NT2/D1 (cell line): ENCODE measurements at regions not wholly inside any gene's neighbourhood (a gene's known extent, or its start where the extent isn't known, plus 50 kb on each side); places are given as distances from the start of the nearest gene placed in this dataset.

Experiments used
- DNase-seq: peaks from one replicate; pipeline ENCODE4 v3.0.0-alpha.2; 2011; ENCODE audit warnings: low read depth, low spot score
- H3K27me3 ChIP-seq: 2 replicates; pipeline ENCODE4 v1.6.0; 2011; ENCODE audit warnings: mild to moderate bottlenecking; ENCODE audit not compliant: insufficient read length, insufficient read depth
- H3K36me3 ChIP-seq: 2 replicates; pipeline ENCODE4 v1.6.1; 2011; ENCODE audit warnings: mild to moderate bottlenecking, low read length, mixed read lengths; ENCODE audit not compliant: insufficient read depth, insufficient read length
- H3K4me1 ChIP-seq: 2 replicates; pipeline ENCODE4 v1.5.1; 2011; ENCODE audit not compliant: insufficient read depth, insufficient read length
- H3K4me3 ChIP-seq: 2 replicates; pipeline ENCODE4 v1.5.1; 2011; ENCODE audit warnings: low read depth; ENCODE audit not compliant: insufficient read length
- H3K9ac ChIP-seq: 2 replicates; pipeline ENCODE4 v1.6.0; 2011; ENCODE audit warnings: low read depth; ENCODE audit not compliant: insufficient read length
- H3K9me3 ChIP-seq: 2 replicates; pipeline ENCODE4 v1.5.1; 2011; ENCODE audit warnings: mild to moderate bottlenecking, low read length; ENCODE audit not compliant: insufficient read depth
- SUZ12 ChIP-seq: IDR thresholded peaks from 2 replicates; pipeline ENCODE4 v1.6.1; 2011; ENCODE audit not compliant: insufficient read length, insufficient read depth; ENCODE audit errors: extremely low read depth
- YY1 ChIP-seq: IDR thresholded peaks from 2 replicates; pipeline ENCODE4 v1.6.1; 2011; ENCODE audit not compliant: insufficient read length, insufficient read depth
- ZNF274 ChIP-seq: IDR thresholded peaks from 2 replicates; pipeline ENCODE4 v1.6.1; 2011; ENCODE audit warnings: mild to moderate bottlenecking, low read depth, low read length

DNA sequence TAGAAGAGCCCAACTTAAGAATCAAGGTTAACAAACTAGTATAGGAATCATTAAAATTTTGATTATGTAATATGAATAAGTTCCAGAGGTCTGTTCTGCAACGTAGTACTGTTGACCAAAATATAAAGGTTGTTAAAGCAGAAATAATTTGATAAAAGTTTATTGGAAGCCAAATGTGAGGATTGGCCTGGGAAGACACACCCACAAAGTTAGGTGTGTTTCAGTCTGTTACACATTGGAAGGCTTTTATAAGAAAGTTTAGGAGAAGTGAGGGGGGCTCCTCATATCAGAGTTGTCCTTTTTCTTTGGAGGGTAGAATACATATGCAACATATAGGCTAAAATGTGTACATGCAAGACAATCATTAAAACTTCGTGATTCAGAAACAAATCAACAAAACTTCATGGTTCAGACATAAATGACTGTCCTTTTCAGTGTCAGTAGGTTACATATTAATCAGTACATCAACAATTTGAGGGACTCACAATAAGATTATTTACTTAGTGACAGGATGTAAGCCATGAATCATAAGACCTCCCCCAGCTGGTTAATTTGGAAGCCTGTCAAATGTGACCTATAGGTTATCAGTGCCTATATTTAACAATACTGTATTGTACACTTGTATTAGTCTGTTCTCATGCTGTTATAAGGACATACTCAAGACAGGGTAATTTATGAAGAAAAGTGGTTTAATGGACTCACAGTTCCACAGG is 245.0 kb upstream of the B3GALT2 start:
- H3K36me3 ChIP-seq: no peaks in the 10 kb centered on the region
- H3K27me3 ChIP-seq: no peaks in the 10 kb centered on the region
- DNase-seq: no peak
- H3K4me3 ChIP-seq: no peak overlapping the region
- peaks cover 36% of the 10 kb centered on the region for H3K9me3 ChIP-seq
- no peak for TF ChIP-seq SUZ12
- no peak overlapping the region for H3K9ac ChIP-seq
- no peaks in the 10 kb centered on the region for H3K4me1 ChIP-seq

DNA sequence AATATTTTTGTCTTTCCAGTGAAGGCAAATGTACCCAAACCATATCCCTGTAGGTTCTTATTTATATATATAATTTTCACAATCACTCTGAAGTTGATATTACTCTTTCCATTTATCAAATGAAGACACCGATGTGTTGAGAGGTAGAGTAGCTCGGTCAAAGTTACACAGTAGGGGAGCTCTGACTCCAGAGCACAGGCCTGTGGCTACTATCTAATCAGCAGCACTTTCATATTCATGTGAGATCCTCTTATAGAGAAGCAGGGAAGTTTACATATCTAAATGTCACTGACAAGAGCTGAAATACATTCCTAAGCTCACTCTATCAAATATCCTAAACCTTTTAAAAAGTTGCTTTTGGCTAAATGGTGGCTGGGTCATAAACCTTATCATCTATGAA is 241.1 kb upstream of the B3GALT2 start:
- DNase-seq: no peak
- no peak overlapping the region for H3K4me3 ChIP-seq
- H3K4me1 ChIP-seq: no peaks in the 10 kb centered on the region
- no peak overlapping the region for H3K9ac ChIP-seq
- TF ChIP-seq SUZ12 (no peak), ZNF274 (no peak), YY1 (no peak)
- no peaks in the 10 kb centered on the region for H3K27me3 ChIP-seq
- no peaks in the 10 kb centered on the region for H3K36me3 ChIP-seq
- peaks cover 14% of the 10 kb centered on the region for H3K9me3 ChIP-seq

DNA sequence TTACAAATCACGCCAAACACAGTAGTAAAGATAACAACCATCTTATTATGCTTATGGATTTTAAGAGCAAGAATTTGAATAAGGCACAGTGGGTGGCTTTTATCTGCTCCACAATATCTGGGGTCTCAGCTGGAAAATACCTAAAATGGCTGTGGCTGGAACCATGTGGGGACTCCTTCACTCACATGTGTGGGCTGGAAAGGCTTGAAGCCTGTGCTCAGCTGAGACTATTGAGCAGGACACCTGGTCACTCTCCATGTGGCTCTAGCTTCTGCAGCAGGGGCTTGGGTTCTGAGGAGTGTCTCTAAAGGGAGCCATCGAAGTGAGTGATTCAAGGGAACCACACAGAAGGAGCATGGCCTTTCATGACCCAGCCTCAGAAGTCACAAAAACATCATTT is 239.6 kb upstream of the B3GALT2 start:
- no peaks in the 10 kb centered on the region for H3K9me3 ChIP-seq
- no peak for TF ChIP-seq SUZ12
- TF ChIP-seq YY1: no peak
- no peak for TF ChIP-seq ZNF274
- no peaks in the 10 kb centered on the region for H3K27me3 ChIP-seq
- no peak for DNase-seq
- H3K9ac ChIP-seq: no peak overlapping the region
- no peak overlapping the region for H3K4me3 ChIP-seq
- H3K4me1 ChIP-seq: no peaks in the 10 kb centered on the region
- H3K36me3 ChIP-seq: no peaks in the 10 kb centered on the region

DNA sequence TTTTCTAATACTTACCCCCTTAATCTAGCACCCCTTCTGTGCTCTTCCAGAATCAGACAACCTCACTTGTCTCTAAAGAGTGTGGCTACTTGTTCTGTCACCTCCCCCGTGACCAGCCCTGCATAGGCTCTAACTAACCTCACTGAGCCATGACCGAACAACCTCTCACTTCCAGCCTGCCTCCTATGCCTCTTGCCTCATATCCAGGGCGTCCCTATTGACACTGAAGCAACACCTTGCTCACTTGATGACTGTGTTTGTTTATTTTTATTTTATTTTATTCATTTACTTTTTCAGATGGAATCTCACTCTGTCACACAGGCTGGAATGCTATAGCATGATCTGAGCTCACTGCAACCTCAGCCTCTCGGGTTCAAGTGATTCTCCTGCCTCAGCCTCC is 235.1 kb upstream of the B3GALT2 start:
- no peak for DNase-seq
- Histone ChIP-seq H3K27me3 (no peaks in the 10 kb centered on the region), H3K4me1 (no peaks in the 10 kb centered on the region), H3K9me3 (no peaks in the 10 kb centered on the region), H3K9ac (no peak overlapping the region), H3K36me3 (no peaks in the 10 kb centered on the region), H3K4me3 (no peak overlapping the region)
- TF ChIP-seq YY1: no peak
- no peak for TF ChIP-seq ZNF274
- TF ChIP-seq SUZ12: no peak

DNA sequence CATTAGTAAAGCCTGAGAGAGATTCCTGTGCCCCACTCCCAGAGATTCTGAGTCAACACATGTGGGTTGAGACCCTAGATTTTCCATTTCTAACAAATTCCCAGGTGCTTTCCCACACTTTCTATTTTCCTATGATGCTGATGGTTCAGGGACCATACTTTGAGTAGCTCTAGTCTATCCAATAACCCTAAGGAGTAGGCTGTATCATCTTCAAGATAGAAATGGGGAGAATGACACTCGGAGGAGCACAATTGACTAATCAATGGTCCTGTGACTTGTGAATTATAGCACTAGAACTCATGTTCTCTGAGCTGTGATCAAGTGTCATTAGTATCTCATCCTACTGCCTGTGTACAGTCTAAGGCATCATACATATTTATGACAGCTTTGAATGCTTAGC is 232.9 kb upstream of the B3GALT2 start:
- no peak for TF ChIP-seq SUZ12
- no peak for TF ChIP-seq ZNF274
- TF ChIP-seq YY1: no peak
- no peaks in the 10 kb centered on the region for H3K36me3 ChIP-seq
- no peak for DNase-seq
- H3K9ac ChIP-seq: no peak overlapping the region
- H3K27me3 ChIP-seq: no peaks in the 10 kb centered on the region
- no peaks in the 10 kb centered on the region for H3K9me3 ChIP-seq
- no peak overlapping the region for H3K4me3 ChIP-seq
- no peaks in the 10 kb centered on the region for H3K4me1 ChIP-seq

DNA sequence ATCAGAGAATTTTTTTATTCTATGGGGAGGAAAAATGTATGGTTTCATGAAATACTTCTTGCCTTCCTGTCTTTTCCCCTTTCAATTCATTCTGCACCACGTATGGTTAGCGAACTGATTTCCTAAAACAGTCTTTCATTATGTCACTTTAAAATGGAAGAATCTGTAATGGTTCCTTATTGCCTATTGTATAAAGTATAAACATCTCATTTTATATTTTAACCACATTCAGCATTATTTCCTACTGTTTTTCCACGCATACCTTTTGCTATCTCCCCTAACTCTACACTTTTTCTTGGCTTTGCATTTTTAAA is 232.3 kb upstream of the B3GALT2 start:
- no peak overlapping the region for H3K9ac ChIP-seq
- no peak for DNase-seq
- no peaks in the 10 kb centered on the region for H3K4me1 ChIP-seq
- H3K9me3 ChIP-seq: no peaks in the 10 kb centered on the region
- no peaks in the 10 kb centered on the region for H3K27me3 ChIP-seq
- H3K4me3 ChIP-seq: no peak overlapping the region
- TF ChIP-seq YY1 (no peak), SUZ12 (no peak), ZNF274 (no peak)
- no peaks in the 10 kb centered on the region for H3K36me3 ChIP-seq

DNA sequence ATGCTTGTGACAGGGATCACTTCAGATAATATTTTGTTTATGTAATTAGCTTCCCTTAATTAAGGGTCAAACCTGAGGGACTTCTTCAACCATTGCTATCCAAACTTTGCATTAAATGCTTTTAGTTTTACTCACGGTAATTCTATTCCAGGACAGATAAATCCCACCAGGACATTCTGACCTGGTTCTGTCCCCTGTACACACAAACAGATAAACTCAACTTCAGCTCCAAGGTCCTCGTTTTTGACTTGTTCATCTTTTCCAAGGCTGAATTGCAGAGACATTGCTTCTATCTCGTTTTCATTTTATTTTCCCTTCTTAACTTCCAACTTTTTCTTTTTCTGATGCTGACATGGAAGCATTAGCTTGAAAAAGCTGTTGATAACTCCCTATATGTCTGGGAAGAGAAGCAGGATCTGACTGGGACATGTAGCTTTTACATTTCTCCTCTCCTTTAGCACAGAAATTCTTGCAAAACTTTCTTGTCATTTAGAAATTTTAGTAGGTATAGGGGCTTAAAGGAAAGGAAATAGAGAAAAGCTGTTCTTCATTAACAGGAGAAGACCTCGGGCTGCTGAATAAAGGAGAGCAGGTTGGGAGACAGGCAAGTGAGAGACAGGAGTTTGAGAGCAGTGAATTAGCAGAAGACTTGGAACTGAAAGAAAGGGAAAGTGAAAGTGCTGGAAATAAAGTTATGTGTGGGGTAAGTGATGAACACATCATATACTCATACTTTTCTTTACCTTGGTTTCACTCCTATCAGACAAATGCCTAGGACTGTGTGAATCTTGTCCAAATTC is 231.7 kb upstream of the B3GALT2 start:
- Histone ChIP-seq H3K36me3 (no peaks in the 10 kb centered on the region), H3K4me1 (no peaks in the 10 kb centered on the region), H3K27me3 (no peaks in the 10 kb centered on the region), H3K4me3 (no peak overlapping the region), H3K9ac (no peak overlapping the region), H3K9me3 (no peaks in the 10 kb centered on the region)
- DNase-seq: no peak
- TF ChIP-seq ZNF274: no peak
- TF ChIP-seq SUZ12: no peak
- no peak for TF ChIP-seq YY1
